HG03342 (cell line): ENCODE measurements at regions not wholly inside any gene's neighbourhood (a gene's known extent, or its start where the extent isn't known, plus 50 kb on each side); places are given as distances from the start of the nearest gene placed in this dataset.
"Not testable (repeated sequence)": the region's sequence is repeated elsewhere in the genome, so short reads cannot be mapped to it uniquely, and the experiment has no call there.

Experiments used
- ATAC-seq: cut with Tn5 transposase; IDR thresholded peaks from one replicate; pipeline ENCODE4 v1.9.1; 2021; ENCODE audit warnings: mild to moderate bottlenecking, moderate library complexity; ENCODE audit not compliant: unreplicated experiment

- ATAC-seq: no peak
Observed at GRCh38 chr6:115643762-115644161, 416.9 kb downstream of the FRK start.

GRCh38 chr6:115634887-115635286, 425.8 kb downstream of the FRK start:
- no peak for ATAC-seq

GRCh38 chr6:115634131-115634530, 426.6 kb downstream of the FRK start:
- no peak for ATAC-seq

- ATAC-seq: no peak
Observed at GRCh38 chr6:115631028-115631427, 429.7 kb downstream of the FRK start.

- ATAC-seq: no peak
Observed at GRCh38 chr6:115630424-115631024, 430.2 kb downstream of the FRK start.

GRCh38 chr6:115629415-115629814, 431.3 kb downstream of the FRK start:
- no peak for ATAC-seq

GRCh38 chr6:115618256-115618655, 442.4 kb downstream of the FRK start:
- no peak for ATAC-seq

GRCh38 chr6:115617031-115617430, 443.7 kb downstream of the FRK start:
- ATAC-seq: no peak

- ATAC-seq: no peak
Observed at GRCh38 chr6:115613488-115613887, 447.2 kb downstream of the FRK start.

DNA sequence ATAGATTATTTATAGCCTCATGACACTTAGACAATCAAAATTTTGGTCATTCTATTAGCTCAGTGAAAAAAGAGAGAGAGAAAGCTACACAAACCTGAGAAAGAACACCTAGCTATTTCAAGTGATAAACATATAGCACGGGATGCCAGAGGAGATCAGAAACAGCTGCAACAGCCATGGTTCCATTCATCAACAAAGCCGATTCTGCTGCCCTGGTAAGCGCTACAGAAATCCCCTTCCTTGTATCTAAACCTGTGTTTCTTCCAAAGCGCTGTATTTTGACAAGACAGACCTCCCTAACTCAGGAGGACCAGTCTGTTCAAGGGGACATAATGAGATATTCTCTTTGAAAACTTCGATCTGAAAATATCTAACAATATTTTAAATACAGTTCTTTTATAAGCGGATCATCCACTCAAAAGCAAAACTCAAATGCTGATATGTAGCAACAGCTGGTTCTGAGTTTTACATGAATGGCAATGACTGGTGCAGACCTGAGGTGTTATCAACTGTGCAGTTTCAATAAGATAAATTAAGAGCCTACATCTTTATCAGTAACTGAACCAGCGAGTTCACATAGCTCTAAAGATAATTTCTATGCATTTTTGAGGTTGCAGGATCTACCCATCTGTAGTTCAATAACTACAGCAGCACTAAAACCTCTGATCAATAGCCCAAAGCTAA, 447.8 kb downstream of the FRK start:
- no peak for ATAC-seq

DNA sequence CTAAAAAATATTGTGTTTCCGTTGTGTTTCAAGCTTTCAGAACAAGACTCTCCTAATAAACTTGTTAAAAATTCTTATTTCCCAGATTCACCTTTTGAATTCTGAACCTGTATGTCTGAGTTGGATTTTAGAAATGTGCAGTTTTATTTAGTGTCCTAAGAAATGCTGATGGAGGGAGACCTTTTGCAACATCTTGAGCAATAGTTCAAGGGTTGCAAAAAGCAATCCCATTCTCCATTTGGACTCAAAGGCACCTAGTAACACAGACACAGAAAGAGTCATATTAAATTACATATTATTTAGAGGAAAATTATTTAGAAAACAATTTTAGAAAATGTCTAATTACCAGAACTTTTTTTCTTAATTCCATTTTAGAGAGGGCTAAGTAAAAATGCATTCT, 448.5 kb downstream of the FRK start:
- ATAC-seq: no peak

GRCh38 chr6:115610696-115611095, 450.0 kb downstream of the FRK start:
- no peak for ATAC-seq

DNA sequence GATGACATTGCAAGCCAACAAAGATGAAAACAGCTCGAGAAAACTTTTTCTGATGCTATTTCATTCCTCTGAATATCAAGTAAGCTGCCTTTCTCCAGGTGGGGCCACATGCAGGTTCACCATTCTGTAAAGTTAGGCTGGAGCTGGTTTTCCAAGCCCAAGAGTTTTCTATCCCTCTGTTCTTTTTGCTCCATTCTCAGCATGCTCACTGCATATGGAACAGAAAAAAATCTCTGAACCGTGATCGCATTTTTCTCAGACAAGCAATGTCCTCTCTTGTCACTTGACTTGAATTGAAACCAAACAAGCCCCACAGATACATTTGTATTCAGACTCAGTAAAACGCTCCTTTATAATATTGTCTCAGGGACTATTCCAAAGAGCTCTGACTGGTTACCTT, 451.6 kb downstream of the FRK start:
- ATAC-seq: no peak

GRCh38 chr6:115602466-115602865, 458.2 kb downstream of the FRK start:
- no peak for ATAC-seq

DNA sequence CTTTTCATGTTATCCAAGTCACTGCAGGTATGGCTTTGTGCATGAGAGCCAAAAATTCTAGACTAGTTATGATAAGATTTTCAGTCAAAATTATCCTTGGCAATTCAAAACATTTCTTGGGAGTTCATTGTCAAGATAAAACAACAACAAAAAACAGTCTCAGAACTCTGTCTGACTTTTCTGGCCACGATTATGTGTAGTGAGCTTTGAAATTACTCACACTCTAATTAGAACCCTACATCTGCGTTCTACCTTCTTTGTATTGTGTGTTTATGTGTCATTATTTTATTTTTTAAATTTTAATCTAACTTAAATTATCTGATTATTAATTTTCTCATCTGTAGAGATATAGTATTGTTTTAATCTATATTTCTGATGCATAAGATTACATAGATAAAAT, 459.2 kb downstream of the FRK start:
- ATAC-seq: no peak

GRCh38 chr6:115601064-115601463, 459.6 kb downstream of the FRK start:
- ATAC-seq: no peak

GRCh38 chr6:115594891-115595290, 465.8 kb downstream of the FRK start:
- ATAC-seq: no peak

DNA sequence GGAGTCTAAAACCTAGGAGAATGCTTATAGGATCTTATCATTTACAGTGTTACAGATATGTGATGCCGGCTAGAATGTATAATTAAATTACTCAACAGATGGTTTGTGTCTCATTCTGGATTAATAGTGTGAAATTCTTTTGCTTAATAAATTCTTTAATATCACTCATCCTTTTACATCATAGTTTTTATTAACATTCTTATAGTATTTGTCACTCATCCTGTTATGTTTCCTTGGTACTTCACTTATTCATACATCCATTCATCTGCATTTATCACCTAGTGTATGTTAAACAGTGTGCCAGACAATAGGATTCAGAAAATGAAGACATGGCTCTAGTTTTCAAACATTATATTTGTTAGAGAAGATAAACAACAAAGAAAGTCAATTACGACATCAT, 468.7 kb downstream of the FRK start:
- no peak for ATAC-seq

- ATAC-seq: not testable (repeated sequence)
Observed at GRCh38 chr6:115589072-115589471, 471.6 kb downstream of the FRK start.

DNA sequence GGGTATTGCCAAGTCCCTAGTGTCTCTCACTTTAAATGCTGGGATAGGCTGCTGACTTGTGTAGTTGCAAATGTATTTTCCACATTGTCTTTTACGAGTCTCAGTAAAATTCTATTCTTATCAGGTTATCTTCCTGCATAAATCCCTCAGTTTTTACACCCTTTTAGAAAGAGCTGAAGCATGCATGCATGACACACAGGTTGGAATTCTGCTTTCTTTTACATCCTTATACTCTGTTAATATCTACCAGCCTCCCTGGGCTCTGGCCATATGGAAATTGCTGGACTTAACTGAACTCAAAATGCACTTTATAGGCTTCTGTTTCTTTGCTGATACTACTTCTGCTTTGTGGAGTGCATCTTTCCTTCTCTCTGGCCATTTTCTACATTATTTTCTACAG, 477.4 kb downstream of the FRK start:
- no peak for ATAC-seq

- no peak for ATAC-seq
Observed at GRCh38 chr6:115582386-115582785, 478.3 kb downstream of the FRK start.

DNA sequence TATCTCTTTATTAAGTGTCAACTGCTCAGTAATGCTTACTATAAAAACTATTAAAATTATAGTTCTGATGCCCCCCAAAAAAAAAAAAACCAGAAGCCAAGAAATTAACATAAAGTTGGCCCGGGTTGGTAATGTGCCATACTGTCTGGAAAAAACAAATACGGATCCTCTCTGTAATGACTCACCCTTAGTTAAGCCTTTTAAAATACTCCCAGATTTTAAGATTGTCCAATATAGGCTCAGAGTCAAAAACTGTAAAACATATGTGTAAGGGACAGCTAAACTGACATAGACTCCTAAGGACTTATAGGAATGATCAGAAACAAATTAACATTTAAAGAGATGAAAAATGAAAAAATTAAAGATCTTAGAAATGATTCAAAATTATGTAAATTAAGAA, 481.1 kb downstream of the FRK start:
- ATAC-seq: not testable (repeated sequence)

- no peak for ATAC-seq
Observed at GRCh38 chr6:115577270-115577669, 483.4 kb downstream of the FRK start.
